NCI-H1417 (cell line): ENCODE measurements at regions not wholly inside any gene's neighbourhood (a gene's known extent, or its start where the extent isn't known, plus 50 kb on each side); places are given as distances from the start of the nearest gene placed in this dataset.
"Not testable (repeated sequence)": the region's sequence is repeated elsewhere in the genome, so short reads cannot be mapped to it uniquely, and the experiment has no call there.

Experiments used
- DNase-seq, 3 experiments: peaks; one replicate each; lab custom pipeline; 2025; lab: John Stamatoyannopoulos, UW

- DNase-seq, result no peak
These were observed 207.8 kb upstream of the AMOT start for GRCh38 chrX:113048480-113048879.

GRCh38 chrX:113033966-113034680 lies 193.5 kb upstream of the AMOT start:
- no peak for DNase-seq

GRCh38 chrX:113019958-113020357 lies 179.3 kb upstream of the AMOT start:
- no peak for DNase-seq

DNA sequence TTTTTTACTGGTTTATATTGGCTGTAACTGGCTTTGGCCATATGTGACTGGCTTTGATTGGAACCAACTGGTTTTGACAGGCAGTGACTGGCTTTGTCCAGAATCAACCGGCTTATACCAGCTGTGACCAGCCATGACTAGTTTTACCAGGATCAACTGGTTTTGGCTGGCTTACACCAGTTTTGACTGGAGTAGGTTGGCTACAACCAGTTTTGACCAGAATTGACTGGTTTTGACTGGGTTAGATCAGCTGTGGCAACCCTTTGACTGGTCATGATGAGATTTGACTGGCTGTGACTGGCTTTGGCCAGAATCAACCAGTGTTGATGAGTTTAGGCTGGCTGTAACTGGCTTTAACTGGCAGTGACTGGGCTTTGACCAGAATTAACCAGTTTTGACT lies 169.2 kb upstream of the AMOT start:
- no peak for DNase-seq

- DNase-seq, result no peak
These were observed 168.4 kb upstream of the AMOT start for GRCh38 chrX:113009029-113009428.

GRCh38 chrX:113001836-113002235 lies 161.2 kb upstream of the AMOT start:
- peak in 1 of 3 experiments; percentile 5 for DNase-seq

DNA sequence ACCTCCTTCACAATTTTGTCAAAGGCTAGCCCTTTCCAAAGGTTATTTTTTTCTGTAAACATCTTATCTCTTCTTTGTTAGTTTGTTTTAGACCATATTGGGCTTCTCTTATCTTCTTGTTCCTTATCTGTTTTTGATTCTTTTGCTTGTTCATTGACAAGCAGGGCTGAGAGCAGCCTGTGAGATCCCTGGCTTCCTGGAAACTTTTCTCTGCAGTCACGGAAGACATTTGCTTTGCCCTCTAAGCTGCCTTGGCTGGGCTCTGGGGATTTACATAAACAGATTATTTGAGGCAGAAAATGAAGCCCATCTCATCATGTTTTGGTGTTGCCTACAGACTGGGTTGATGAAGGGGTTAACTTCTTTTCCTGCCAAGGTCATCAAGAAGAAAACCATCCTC lies 157.4 kb upstream of the AMOT start:
- DNase-seq, result no peak

GRCh38 chrX:112991801-112992200 lies 151.2 kb upstream of the AMOT start:
- DNase-seq, result no peak

GRCh38 chrX:112979879-112980278 lies 139.2 kb upstream of the AMOT start:
- no peak for DNase-seq

GRCh38 chrX:112968351-112969133 lies 127.9 kb upstream of the AMOT start:
- no peak for DNase-seq

DNA sequence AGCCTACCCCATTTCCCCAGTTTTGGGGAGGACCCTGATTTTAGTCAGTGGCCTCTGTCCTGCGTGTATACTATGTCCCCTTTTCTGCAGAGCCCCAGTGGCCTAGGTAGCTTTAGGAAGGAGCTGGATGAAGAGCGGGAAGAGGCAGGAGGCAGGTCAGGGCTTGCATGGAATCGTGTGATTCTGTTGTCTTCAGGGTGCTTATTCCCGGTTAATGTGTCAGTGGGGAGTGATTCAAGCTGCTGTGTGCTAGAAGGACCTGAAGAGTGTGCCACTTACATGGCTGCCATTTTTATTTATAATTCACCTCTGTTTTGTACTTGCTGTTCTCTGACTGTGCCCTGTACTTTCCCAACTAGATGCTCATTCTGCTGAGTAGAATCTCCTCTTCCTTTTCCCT lies 127.3 kb upstream of the AMOT start:
- DNase-seq, result no peak

DNA sequence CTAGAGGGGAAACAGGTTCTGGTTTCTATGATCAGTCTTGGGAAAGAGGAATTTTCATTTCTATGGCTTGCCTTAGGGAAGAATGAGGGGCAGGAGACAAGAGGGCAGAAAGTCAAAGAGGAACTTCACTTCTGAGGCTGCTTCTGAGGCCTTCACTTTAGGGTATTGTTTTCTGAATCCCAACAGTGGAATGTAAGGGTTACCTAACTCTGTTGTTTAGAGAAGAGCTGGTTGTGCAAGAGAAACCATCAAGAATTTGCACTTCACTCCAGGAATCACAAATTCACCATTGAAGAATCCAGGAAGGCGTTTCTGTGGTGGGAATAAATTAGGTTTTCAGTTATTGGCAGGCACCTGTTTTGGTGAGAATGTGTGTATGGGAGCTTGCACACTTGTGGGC lies 126.7 kb upstream of the AMOT start:
- no peak for DNase-seq

DNA sequence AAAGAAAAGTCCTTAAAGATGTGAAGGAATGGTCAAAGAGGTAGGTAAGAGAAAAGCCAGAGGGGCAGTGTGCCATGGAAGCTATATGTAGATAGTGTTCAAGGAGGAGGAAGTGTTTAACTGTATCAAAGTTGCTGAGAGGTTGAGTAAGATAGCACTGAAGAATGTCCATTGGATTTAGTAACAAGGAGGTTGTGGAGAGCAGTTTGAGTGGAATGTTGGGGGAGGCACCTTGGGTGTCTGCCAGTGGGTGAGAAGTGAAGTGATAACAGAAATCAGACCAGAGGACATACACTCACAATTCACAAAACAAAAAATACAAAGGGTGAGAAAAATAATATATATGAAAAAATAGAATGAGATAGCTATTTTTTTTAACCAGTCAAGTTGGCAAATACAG lies 121.3 kb upstream of the AMOT start:
- no peak for DNase-seq

DNA sequence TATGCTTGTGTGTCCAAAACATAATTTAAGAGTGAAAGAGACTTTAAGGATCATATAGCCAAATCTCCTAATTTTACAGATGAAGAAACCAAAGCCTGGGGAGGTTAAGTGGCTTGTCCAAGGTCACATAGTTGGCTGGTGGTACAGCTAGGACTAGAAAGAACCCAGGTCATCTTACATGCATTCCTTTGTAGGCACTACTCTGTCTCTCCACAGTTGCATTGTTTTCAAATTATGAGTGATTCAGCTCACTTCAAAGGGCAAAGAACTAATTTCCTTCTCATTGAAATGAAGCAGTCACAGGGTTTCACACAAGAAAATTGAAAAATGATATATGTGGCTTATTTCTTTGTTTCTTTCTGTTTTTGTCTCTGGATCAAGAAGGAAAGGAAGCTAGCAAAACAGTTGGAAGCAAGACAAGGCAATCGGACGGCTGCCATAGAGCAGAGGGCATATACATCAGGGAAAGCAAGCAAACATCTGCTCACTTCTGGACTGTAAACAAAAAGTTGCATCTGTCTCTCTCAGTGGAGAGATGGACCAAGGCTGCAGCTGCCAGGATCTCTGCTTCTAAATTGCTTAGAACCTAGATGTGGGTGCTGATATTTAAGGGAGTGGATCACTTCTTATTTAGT lies 107.5 kb upstream of the AMOT start:
- no peak for DNase-seq

- no peak for DNase-seq
These were observed 105.6 kb upstream of the AMOT start for GRCh38 chrX:112946227-112946626.

DNA sequence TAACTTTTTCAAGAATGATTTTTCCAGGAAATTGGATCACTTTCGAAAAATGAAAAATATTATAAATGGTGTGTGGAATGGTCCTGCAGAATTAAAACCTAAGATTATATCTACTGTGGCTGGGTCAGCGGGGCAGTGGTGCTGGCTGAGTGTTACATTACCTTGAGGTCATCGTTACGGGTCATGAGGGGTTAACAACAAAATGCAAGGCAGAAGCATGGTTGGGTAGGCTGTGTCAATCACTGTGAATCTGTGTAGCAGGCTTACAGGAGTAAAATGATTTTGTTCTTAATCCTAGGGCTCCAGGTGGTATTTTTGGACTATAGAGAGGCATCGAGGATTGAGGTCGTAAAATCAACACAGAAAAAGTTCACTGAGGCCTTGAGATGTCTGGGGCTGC lies 105.2 kb upstream of the AMOT start:
- DNase-seq, result no peak

- peak in 1 of 3 experiments; percentile 17 for DNase-seq
These were observed 100.7 kb upstream of the AMOT start for GRCh38 chrX:112941209-112941837.

DNA sequence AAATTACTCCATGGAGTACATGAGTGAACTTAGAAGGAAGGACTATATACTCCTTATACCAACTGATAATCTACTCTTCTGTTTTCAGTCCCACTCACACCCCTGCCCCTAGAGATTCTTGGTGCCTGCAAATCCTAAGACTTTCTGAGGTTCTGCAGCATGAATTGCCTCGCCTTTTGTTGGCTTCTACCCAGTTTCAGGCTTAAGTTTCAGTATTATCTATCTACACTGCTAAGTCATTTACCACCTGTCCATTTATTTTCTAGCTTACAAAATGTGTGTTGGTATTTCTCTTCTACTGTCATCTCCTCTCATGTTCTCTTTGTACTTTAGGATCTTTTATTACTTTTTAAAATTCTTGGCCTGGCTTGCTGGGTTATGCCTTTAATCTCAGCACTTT lies 94.4 kb upstream of the AMOT start:
- no peak for DNase-seq

DNA sequence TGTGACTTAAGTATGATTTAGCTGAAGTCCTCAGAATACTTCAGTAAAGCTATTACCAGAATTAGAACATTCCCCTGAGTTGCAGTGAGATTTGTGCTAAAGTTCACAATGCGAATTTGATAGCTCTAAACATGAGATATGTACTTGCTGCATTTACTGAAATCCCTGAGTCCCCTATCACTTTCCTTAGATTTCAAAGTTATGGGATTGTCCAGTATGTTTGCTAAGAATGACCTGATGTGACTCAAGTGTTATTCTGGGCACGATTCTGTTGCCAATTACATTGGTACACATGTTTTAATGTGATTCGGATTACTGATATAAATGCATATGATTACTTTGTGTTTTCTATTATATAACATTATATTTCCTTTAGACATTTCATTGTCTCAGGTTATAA lies 91.3 kb upstream of the AMOT start:
- DNase-seq, result no peak

DNA sequence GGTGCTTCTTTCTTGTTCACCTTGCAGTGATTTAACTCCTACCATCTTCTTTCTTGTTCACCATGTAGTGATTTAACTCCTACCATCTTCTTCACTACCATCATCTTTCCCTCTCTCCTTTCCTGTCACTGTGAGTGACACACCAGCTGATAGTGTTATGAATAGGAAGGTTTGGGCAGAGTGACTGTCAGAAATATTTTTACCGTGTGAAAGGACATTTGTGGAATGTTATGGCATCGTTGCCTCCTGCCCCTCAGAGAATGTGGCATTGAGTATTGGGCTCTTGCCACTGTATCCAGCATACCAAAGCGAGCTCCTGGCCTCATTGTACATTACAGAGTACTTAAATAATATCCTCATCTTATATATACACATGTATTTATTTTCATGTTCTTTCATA lies 90.8 kb upstream of the AMOT start:
- no peak for DNase-seq

- DNase-seq, result not testable (repeated sequence)
These were observed 82.8 kb upstream of the AMOT start for GRCh38 chrX:112923381-112923780.

DNA sequence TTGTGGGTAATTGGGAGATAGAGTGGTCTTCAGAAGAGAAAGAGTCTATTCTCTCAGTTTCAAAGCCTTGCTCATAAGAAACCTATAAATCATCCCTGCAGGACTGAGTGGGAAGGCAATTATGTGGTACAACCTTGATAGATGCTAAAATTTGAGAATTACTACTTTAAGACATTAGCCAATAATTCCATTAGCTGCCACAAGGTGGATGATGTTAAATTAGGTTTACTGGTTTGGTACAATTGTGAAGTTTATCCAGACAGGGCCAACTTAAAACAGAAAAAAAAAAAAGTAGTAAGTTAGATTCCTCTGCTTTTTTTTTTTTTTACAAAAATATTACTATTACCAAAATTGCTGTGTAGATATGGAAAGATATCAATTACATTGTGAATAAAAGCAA lies 73.2 kb upstream of the AMOT start:
- DNase-seq, result no peak

- DNase-seq, result no peak
These were observed 69.8 kb upstream of the AMOT start for GRCh38 chrX:112910418-112910817.
